H1 (cell line): ENCODE measurements at regions not wholly inside any gene's neighbourhood (a gene's known extent, or its start where the extent isn't known, plus 50 kb on each side); places are given as distances from the start of the nearest gene placed in this dataset.

Experiments
- GTF2F1 ChIP-seq: IDR thresholded peaks from 2 replicates; pipeline ENCODE4 v1.6.1; 2012; ENCODE audit warnings: low read depth, low read length, improper control_type of control experiment, borderline replicate concordance

DNA sequence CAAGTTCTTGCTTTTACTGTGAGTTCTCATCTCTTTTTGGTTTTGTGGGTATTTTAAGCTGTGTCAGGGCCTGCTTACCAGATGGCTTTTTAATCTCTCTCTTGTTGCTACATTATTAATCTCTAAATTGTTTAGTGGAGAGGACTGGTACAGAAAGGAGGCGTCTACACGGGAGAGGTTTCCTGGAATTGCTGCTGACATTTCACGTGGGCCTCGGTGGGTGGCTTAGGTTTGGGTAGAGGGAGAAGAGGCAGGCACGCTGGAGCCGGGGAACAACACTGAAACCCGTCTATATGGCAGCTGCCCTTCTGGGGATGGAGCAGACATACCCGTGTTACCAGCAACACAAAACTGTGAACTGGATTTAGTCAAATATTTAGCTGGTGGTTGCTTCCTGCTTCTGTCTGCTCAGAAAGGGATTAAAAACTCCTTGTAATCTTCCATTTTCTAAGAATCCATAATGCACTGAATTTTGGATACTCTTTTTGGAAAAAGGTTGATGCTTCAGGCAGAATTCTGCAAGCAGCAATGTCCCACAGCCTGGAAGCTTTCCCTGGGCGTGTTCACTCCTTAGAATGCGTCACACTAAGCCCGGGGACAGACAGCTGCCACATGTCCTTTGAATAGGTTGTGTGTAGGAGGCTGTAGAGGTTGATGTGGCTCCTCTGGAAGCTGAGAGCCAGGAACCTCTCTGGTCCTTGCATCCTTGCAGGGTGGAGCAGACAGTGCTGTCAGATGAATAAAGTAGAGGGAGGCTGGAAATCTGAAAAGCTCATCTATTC, 199.8 kb upstream of the GATB start (continued):
- no peak for TF ChIP-seq GTF2F1
